Left cardiac atrium (tissue), 4 donors: ENCODE measurements at regions not wholly inside any gene's neighbourhood (a gene's known extent, or its start where the extent isn't known, plus 50 kb on each side); places are given as distances from the start of the nearest gene placed in this dataset.

Source experiments
- ATAC-seq, 2 donors: fragments of 200-7000 bp; cut with Tn5 transposase; one replicate each; pipeline ENCODE4 v1.9.1; 2020; ENCODE audit warnings: mild to moderate bottlenecking in 2 of 2, moderate library complexity in 2 of 2
- DNase-seq: peaks from one replicate; pipeline ENCODE4 v3.0.0-alpha.2; 2020
- intact Hi-C, 2 donors: fragments of 100-400 bp; cut with DNase I; formaldehyde crosslinking; loops; one replicate each; pipeline versions ENCODE4 v1.14.1 to v1.15.1; 2022 to 2023
- donor health status: DM: no; HTN: yes; CAD: no.
- donor health status: DM: no; HTN: yes; CAD: no; lungs with severe emphysema.
- donor health status: DM: yes; HTN: yes; CAD: no.
- donor health status: Dilated cardiomyopathy.

- ATAC-seq (no peak), DNase-seq (no peak)
- intact Hi-C loops: no loop called here
These were observed 124.6 kb upstream of the FRMD6 start for GRCh38 chr14:51527073-51527472.

GRCh38 chr14:51529736-51530135, 122.0 kb upstream of the FRMD6 start:
- ATAC-seq: no peak
- intact Hi-C loops: no loop called here
- no peak for DNase-seq

GRCh38 chr14:51533160-51533559, 118.5 kb upstream of the FRMD6 start:
- intact Hi-C loops: no loop called here
- DNase-seq (no peak), ATAC-seq (no peak)

- no peak for DNase-seq
- intact Hi-C loops: no loop called here
- no peak for ATAC-seq
These were observed 117.7 kb upstream of the FRMD6 start for GRCh38 chr14:51533872-51534553.

GRCh38 chr14:51534610-51535011, 117.1 kb upstream of the FRMD6 start:
- ATAC-seq: no peak
- intact Hi-C loops: no loop called here
- DNase-seq: no peak

- DNase-seq (no peak), ATAC-seq (no peak)
- intact Hi-C loops: no loop called here
These were observed 116.2 kb upstream of the FRMD6 start for GRCh38 chr14:51535443-51536044.

GRCh38 chr14:51538973-51539372, 112.7 kb upstream of the FRMD6 start:
- intact Hi-C loops: no loop called here
- no peak for ATAC-seq
- DNase-seq: no peak

GRCh38 chr14:51539571-51540037, 112.1 kb upstream of the FRMD6 start:
- intact Hi-C loops: no loop called here
- ATAC-seq (peak in 1 of 2 donors; percentile 64), DNase-seq (no peak)

GRCh38 chr14:51540364-51540763, 111.3 kb upstream of the FRMD6 start:
- intact Hi-C loops: no loop called here
- ATAC-seq: no peak
- DNase-seq: no peak

- intact Hi-C loops: no loop called here
- ATAC-seq (no peak), DNase-seq (no peak)
These were observed 107.2 kb upstream of the FRMD6 start for GRCh38 chr14:51544471-51544870.

GRCh38 chr14:51544901-51545300, 106.8 kb upstream of the FRMD6 start:
- DNase-seq (no peak), ATAC-seq (no peak)
- intact Hi-C loops: no loop called here

- no peak for ATAC-seq
These were observed 106.3 kb upstream of the FRMD6 start for GRCh38 chr14:51545396-51545795.

GRCh38 chr14:51546099-51546498, 105.6 kb upstream of the FRMD6 start:
- DNase-seq (no peak), ATAC-seq (no peak)
- intact Hi-C loops: no loop called here

More at GRCh38 chr14:51545396-51545795, 106.3 kb upstream of the FRMD6 start:
- intact Hi-C loops: no loop called here
- DNase-seq: no peak

GRCh38 chr14:51546603-51547258, 105.0 kb upstream of the FRMD6 start:
- ATAC-seq: no peak
- intact Hi-C loops: no loop called here
- no peak for DNase-seq

GRCh38 chr14:51547260-51547659, 104.5 kb upstream of the FRMD6 start:
- ATAC-seq (peak; percentile 59 to 99), DNase-seq (peak; percentile 28)
- intact Hi-C loops: no loop called here

GRCh38 chr14:51547701-51548100, 104.0 kb upstream of the FRMD6 start:
- ATAC-seq (no peak), DNase-seq (no peak)
- intact Hi-C loops: no loop called here

GRCh38 chr14:51548187-51548586, 103.5 kb upstream of the FRMD6 start:
- no peak for DNase-seq
- no peak for ATAC-seq
- intact Hi-C loops: no loop called here

- intact Hi-C loops: no loop called here
These were observed 101.1 kb upstream of the FRMD6 start for GRCh38 chr14:51550636-51551035.

GRCh38 chr14:51552275-51552674, 99.4 kb upstream of the FRMD6 start:
- ATAC-seq (no peak), DNase-seq (no peak)
- intact Hi-C loops: no loop called here

More at GRCh38 chr14:51550636-51551035, 101.1 kb upstream of the FRMD6 start:
- ATAC-seq (no peak), DNase-seq (no peak)

- DNase-seq: peak; percentile 22
- intact Hi-C loops: no loop called here
- ATAC-seq: no peak
These were observed 98.8 kb upstream of the FRMD6 start for GRCh38 chr14:51552768-51553404.
